ENCODE measurements at regions not wholly inside any gene's neighbourhood (a gene's known extent, or its start where the extent isn't known, plus 50 kb on each side); places are given as distances from the start of the nearest gene placed in this dataset.
"Not testable (repeated sequence)": the region's sequence is repeated elsewhere in the genome, so short reads cannot be mapped to it uniquely, and the experiment has no call there.

DNA sequence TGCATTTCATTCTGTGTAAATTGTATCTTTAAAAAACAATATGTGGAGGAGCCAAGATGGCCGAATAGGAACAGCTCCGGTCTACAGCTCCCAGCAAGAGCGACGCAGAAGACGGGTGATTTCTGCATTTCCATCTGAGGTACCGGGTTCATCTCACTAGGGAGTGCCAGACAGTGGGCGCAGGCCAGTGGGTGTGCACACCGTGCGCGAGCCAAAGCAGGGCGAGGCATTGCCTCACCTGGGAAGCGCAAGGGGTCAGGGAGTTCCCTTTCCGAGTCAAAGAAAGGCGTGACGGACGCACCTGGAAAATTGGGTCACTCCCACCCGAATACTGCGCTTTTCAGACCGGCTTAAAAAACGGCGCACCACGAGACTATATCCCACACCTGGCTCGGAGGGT is 75.0 kb upstream of the RGS1 start:
- not testable (repeated sequence) for TF ChIP-seq ZC3H11A (IDR thresholded peaks at IDR 0.05); CTCF (IDR thresholded peaks at IDR 0.05); RFX5 (IDR thresholded peaks at IDR 0.05); MAX (IDR thresholded peaks at IDR 0.05); POLR2A (IDR thresholded peaks at IDR 0.05; ENCODE audit: low read length); ZNF302 (CRISPR knock-in tag; IDR thresholded peaks at IDR 0.05); RAD21 (conservative IDR thresholded peaks at IDR 0.05 in 1 of 2, IDR thresholded peaks at IDR 0.05 in 1 of 2); EP300 (IDR thresholded peaks at IDR 0.05); HOXB13 (CRISPR knock-in tag; IDR thresholded peaks at IDR 0.05; ENCODE audit: low read depth); CEBPB (IDR thresholded peaks at IDR 0.05)
- TF ChIP-seq, protein P1, sequence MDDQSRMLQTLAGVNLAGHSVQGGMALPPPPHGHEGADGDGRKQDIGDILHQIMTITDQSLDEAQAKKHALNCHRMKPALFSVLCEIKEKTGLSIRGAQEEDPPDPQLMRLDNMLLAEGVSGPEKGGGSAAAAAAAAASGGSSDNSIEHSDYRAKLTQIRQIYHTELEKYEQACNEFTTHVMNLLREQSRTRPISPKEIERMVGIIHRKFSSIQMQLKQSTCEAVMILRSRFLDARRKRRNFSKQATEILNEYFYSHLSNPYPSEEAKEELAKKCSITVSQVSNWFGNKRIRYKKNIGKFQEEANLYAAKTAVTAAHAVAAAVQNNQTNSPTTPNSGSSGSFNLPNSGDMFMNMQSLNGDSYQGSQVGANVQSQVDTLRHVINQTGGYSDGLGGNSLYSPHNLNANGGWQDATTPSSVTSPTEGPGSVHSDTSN (IDR thresholded peaks at IDR 0.05), result not testable (repeated sequence)
- TF ChIP-seq, protein P2, sequence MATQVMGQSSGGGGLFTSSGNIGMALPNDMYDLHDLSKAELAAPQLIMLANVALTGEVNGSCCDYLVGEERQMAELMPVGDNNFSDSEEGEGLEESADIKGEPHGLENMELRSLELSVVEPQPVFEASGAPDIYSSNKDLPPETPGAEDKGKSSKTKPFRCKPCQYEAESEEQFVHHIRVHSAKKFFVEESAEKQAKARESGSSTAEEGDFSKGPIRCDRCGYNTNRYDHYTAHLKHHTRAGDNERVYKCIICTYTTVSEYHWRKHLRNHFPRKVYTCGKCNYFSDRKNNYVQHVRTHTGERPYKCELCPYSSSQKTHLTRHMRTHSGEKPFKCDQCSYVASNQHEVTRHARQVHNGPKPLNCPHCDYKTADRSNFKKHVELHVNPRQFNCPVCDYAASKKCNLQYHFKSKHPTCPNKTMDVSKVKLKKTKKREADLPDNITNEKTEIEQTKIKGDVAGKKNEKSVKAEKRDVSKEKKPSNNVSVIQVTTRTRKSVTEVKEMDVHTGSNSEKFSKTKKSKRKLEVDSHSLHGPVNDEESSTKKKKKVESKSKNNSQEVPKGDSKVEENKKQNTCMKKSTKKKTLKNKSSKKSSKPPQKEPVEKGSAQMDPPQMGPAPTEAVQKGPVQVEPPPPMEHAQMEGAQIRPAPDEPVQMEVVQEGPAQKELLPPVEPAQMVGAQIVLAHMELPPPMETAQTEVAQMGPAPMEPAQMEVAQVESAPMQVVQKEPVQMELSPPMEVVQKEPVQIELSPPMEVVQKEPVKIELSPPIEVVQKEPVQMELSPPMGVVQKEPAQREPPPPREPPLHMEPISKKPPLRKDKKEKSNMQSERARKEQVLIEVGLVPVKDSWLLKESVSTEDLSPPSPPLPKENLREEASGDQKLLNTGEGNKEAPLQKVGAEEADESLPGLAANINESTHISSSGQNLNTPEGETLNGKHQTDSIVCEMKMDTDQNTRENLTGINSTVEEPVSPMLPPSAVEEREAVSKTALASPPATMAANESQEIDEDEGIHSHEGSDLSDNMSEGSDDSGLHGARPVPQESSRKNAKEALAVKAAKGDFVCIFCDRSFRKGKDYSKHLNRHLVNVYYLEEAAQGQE (IDR thresholded peaks at IDR 0.05), result not testable (repeated sequence)

Data from A549 (cell line).